ENCODE measurements at regions not wholly inside any gene's neighbourhood (a gene's known extent, or its start where the extent isn't known, plus 50 kb on each side); places are given as distances from the start of the nearest gene placed in this dataset.

GRCh38 chr6:7035837-7036249, 71.9 kb upstream of the RREB1 start:
- DNase-seq = no peak
- H3K9me3 ChIP-seq = no peaks in the 10 kb centered on the region
- H3K36me3 ChIP-seq = no peaks in the 10 kb centered on the region
- no peaks in the 10 kb centered on the region for H3K27me3 ChIP-seq
- H3K4me1 ChIP-seq = no peaks in the 10 kb centered on the region
- no peak overlapping the region for H3K27ac ChIP-seq
- H3K4me3 ChIP-seq = no peak overlapping the region
- TF ChIP-seq CTCF (IDR thresholded peaks at IDR 0.05) = no peak
- no peak for TF ChIP-seq POLR2A (IDR thresholded peaks at IDR 0.05)

DNA sequence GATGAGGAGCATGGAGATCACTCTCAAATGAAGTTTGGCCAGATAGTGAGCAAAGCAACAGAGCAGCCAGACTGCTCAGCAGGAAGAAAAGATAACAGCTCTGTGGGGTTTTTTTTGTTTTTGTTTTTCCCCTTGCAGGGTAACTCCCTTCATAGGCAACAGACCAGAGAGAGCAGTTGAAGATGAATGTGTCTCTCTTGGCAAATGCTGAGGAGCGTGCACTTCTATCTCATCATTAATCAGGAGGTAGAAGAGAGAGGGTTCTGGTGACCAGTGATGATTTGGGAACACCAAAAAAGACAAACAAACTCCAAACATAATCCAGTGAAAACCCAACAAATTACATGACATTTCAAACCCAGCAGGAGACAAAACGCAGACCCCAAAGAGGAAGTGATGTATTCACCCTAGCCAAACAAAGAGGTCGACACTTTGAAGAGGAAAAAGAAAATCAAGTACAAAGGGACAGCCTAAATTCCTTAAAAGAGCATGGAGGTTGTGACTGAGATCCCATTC, 66.2 kb upstream of the RREB1 start:
- no peak overlapping the region for H3K4me3 ChIP-seq
- H3K4me1 ChIP-seq = no peaks in the 10 kb centered on the region
- no peak for DNase-seq
- H3K27me3 ChIP-seq = no peaks in the 10 kb centered on the region
- H3K36me3 ChIP-seq = no peaks in the 10 kb centered on the region
- TF ChIP-seq POLR2A (IDR thresholded peaks at IDR 0.05) = no peak
- no peak for TF ChIP-seq CTCF (IDR thresholded peaks at IDR 0.05)
- no peaks in the 10 kb centered on the region for H3K9me3 ChIP-seq
- H3K27ac ChIP-seq = no peak overlapping the region

DNA sequence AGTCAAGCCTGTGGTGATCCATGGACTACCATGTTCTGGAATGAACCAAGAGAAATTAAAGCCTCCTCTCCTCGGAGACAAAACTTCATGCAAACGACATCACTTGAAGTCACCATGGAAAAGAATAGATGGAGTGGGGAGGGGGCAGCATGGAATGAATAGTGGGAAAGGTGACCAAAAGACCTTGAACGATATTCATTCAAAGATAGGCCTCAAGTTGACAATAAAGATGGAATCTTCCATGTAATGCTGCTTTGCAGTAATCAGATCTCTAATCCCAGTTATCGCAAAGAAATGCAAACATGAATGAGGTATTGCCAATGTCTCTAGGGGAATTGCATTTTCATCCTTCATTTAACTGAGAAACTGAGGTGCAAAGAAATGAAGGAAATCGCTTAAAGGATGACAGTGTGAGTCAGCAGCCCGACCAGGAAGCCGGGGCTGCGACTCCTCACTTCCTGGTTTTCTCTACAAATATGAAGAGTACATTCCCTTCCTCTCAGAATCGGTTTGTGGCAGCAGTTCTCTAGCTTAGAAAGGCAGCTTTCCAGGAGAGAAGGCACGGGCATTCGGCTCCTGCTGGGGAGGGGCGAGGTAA, 65.6 kb upstream of the RREB1 start:
- Histone ChIP-seq H3K4me1 (no peaks in the 10 kb centered on the region), H3K36me3 (no peaks in the 10 kb centered on the region), H3K27ac (no peak overlapping the region), H3K9me3 (no peaks in the 10 kb centered on the region), H3K27me3 (no peaks in the 10 kb centered on the region), H3K4me3 (no peak overlapping the region)
- TF ChIP-seq CTCF (IDR thresholded peaks at IDR 0.05) = no peak
- TF ChIP-seq POLR2A (IDR thresholded peaks at IDR 0.05) = no peak
- DNase-seq = peak in 1 of 3 donors; percentile 57

DNA sequence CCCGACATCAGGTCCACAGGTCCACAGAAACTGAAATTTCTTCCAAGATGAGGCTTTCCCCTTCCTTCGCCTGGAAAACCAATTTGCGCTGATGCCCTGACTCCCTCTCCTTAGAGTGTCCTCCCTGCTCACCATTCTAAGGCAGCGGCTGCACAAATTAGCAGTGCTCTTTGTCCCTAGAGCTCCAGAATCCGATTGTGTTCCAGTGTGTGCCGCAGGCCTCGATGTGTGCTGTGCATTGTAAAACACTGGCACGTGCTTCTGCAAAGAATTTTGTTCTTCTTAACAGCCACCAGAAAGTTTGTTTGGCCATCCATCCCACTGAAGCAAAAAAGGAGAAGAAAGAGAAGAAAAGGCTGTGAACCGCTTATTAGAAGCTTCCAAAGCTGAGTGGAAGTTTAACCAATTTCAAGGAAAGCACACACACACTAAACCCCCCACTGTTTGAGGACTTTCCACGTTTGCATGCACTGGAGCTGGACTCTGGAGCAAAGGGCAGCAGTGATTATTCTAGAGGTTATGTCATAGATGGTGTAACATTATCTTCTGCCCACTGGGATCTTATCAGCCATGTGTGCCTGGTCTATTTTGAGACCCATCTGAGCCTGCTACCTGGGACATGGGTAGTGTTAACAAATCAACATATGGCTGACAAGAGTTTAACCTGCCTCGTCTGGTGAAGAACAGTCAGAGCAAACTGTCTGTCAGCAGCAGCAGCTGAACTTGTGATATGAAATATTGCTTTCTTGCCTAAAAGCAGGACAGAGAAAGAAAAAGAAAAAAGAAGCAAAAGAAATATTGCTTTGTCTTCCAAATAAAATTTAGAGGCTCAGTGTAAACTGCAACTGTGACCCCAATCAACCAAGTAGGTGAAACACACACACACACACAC, 64.9 kb upstream of the RREB1 start:
- Histone ChIP-seq H3K9me3 (no peaks in the 10 kb centered on the region), H3K36me3 (no peaks in the 10 kb centered on the region), H3K4me1 (no peaks in the 10 kb centered on the region), H3K4me3 (no peak overlapping the region), H3K27me3 (no peaks in the 10 kb centered on the region), H3K27ac (no peak overlapping the region)
- DNase-seq = no peak
- TF ChIP-seq POLR2A (IDR thresholded peaks at IDR 0.05) (no peak), CTCF (IDR thresholded peaks at IDR 0.05) (peak in 1 of 6 experiments; percentile 14)

DNA sequence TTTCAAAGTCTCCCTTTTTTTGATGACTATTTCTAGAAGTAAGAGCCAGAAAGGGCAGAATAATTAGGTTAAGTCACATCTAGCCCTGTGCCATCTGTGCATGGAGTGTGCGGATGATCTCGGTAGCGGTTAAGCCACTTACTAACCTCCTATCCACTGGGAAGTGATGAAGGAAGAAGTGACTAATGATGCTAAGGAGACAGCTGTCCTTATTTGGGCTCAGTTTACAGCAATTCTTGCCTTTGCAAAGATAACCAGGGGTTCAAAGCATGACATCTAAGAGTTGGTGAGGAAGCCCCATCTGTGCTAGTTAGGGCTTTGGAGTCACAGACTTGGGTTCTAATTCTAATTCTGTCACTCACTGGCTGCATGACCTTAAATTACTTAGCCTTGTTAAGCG, 62.4 kb upstream of the RREB1 start:
- Histone ChIP-seq H3K4me3 (no peak overlapping the region), H3K27ac (no peak overlapping the region), H3K36me3 (no peaks in the 10 kb centered on the region), H3K9me3 (no peaks in the 10 kb centered on the region), H3K4me1 (no peaks in the 10 kb centered on the region), H3K27me3 (no peaks in the 10 kb centered on the region)
- DNase-seq = no peak
- no peak for TF ChIP-seq POLR2A (IDR thresholded peaks at IDR 0.05)
- no peak for TF ChIP-seq CTCF (IDR thresholded peaks at IDR 0.05)
